ENCODE measurements at regions not wholly inside any gene's neighbourhood (a gene's known extent, or its start where the extent isn't known, plus 50 kb on each side); places are given as distances from the start of the nearest gene placed in this dataset.

DNA sequence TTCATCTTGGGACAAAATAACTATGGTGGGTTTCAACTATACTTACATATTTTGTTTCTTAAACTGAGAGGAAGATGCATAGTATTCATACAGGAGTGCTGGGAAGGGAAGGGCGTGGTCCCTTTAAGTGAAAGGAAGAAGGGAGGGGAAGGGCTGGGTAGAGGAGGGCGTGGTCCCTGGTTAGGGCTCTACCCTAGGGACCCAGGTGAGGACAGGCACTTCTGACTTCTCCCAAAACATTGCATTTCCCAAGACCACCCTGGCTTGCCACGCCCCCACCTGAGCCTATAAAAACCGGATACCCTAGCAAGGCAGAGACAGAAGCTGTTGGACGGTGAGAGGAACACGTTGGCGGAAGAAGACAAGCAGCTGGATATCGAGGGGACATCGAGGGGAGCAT is 157.6 kb upstream of the PLXNA4 start:
- DNase-seq (ENCODE audit: low read depth in 2 of 2), result no peak

DNA sequence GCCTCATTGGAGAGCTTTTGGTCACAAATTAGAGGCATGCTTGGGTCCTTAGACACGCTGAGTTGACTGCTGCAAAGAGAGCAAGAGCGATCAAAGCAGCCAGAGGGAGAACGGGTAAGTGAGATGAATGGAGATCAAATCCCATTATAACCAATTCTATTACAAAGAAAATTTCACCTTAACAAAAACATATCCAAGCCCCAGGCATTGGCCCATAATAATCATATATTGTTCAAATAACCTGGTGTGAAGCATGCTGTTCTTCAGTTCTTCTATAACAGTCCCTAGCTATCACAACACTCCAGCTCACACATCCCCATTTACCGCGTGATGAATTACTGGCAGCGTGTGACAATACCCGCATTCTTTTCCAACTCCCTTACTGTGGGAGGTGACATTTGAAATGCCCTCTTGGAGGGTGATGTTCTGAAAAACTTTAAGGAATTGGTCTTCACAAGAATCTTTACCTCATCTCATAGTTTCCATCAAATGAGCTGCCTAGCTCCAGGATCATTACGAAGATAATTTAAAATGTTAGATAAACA is 156.1 kb upstream of the PLXNA4 start:
- no peak for DNase-seq (ENCODE audit: low read depth in 2 of 2)

DNA sequence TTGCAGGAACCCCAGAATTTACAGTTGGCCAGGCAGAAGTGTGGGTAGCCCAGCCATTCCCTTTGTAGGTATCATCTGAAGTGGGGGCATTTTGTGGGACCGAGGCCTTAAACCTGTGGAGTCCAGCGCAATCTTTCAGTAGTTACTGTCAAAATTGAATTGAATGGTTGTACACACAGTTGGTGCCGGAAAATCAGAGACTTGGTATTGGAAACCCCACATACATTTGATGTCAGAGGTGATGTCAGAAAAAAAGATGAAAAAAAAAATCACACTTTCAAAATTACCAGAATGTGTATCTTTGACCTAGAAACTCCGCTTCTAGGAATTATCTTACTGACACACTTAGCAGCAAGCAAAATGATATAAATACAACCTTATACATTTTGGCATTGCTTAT is 153.8 kb upstream of the PLXNA4 start:
- no peak for DNase-seq (ENCODE audit: low read depth in 2 of 2)

DNA sequence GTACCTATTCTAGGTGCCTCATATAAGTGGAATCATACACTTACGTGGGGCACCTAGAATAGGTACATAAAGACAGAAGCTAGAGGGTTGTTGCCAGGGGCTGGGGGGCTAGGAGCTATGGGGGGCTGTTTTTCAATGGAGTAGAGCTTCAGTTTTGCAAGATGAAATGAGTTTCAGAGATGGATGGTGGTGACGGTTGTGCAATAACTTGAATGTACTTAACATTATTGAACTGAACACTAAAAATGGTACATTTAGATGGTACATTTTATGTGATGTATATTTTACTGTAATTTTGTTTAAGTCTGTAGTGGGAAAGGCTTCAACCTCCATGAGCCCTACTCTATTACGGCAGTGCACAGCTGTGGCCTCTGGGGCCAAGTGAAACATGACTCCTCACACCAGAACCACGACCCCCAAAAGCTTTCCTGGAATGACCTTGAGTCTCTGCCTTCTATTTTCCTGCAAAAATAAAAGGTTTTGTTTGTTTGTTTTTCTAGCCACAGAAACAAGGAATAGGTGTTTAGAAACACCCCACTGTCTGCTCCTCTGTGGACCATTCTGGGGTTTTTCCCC is 147.3 kb upstream of the PLXNA4 start:
- DNase-seq (ENCODE audit: low read depth in 2 of 2), result no peak

DNA sequence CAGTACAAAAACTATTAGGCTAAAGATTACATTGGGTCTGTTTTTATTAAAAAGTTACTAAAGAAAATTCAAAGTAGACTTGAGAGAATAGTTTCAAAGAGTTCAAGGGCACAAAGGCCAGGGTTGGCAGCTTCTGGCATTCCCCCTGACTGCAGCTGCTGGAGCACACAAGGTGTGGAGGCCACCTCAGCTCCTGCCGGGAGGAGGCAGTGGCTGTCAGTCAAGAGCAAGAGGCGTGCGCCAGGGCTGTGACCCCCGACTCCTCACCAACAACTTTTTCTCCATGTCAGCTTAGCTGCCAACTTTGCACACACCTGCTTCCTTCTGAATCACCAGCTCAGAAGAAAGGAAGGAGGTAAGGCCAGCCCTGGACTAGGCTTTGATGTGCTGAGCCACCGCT is 144.6 kb upstream of the PLXNA4 start:
- DNase-seq (ENCODE audit: low read depth in 2 of 2), result no peak

DNA sequence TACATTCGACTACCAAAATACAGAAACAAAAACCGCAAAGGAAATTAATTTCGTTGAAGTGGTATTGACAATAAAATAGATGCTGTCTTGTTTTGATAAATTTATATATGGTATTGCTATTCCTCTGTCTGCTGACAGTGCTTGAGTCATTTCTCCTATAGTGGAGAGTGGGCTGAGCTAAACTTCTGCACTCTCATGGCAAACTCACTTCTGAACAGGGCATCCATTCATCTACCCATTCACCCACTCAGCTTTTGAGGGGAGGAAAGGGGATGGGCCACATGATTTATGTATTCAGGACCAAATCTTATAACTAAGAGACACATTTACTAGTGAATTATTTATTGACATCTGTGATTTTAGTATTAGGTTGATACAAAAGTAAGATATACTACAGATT is 137.6 kb upstream of the PLXNA4 start:
- no peak for DNase-seq (ENCODE audit: low read depth in 2 of 2)

DNA sequence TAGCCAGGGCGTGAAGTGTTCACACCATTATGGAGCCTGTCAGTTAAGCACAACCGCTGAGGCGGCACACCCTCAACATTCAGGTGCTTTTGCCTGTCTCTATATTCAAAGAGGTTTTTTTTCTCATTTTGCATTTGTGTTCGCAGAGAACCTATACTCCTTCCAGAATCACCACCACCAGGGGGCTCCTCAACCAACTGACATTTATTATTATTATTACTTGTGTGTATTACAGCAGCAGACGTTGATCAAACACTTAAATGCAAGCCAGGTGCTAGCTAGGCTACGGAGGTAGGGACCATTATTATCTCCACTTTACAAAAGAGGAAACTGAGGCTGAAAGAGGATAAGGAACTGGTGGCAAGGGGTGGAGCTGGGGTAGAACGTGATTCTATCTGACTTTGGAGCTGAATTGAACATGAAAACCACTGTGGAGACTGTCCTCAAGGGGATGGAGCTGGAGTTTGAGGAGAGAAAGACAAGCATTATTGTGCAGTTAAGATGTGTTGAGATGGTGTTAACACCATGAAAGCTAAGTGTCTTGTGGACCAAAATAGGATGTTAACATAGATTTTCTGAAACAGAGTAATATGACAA is 133.8 kb upstream of the PLXNA4 start:
- DNase-seq (ENCODE audit: low read depth in 2 of 2), result no peak

DNA sequence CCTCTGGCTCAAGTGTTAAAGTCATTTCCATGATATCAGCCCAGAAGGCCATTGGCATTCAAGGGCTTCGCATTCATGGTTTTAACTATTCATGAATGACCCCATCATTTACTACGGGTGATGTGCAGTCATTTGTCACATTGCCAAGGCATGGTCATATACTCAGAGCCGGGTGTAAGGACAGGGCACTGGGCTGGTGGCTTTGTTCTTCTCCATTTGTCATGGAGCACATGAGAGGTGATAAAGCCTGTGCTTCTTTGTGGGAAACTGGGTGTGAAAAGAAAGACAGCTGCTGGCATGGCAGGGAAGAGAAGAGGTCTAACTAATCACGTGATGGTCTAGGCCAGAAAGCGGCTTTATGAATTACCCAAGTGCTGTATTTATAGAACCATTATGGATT is 132.2 kb upstream of the PLXNA4 start:
- DNase-seq (ENCODE audit: low read depth in 2 of 2), result no peak

DNA sequence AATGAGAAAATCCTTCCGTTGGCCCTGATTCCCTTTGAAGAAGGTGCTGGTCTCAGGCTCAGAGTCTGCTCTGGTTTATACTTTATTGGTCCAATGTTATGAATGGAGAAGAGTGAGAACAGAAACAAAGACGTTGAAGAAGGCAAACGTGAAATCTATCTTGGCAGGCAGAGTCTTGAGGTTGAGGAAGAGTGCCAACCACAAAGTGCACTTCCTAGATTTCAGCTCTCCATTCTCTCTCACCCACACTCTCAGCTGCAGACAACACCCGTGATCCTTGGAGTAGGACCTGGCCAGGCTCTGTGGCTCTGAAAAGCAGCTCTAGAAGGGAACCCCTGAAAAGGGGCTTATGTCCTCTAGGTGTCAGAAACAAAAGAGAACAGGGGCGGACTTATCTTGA is 128.9 kb upstream of the PLXNA4 start:
- DNase-seq (ENCODE audit: low read depth in 2 of 2), result no peak

DNA sequence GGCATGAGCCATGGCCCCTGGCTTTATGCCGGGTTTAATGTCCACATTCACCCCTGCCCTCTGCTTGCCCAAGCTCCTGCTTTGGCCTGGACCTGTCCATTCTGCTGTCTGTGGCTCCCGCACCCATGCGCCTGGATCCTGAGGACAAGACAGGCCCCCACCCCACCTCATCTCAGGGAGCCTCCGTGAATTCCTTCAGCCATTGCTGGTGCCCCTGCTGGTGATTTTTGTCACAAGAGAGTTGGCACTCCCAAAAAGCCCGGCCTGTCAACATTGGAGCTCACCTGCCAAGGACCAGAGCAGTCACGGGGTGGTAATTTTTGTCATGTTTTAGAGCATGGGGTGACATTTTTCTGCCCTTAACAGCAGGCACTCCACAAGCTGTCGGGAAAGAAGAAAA is 127.5 kb upstream of the PLXNA4 start:
- DNase-seq (ENCODE audit: low read depth in 2 of 2), result no peak

DNA sequence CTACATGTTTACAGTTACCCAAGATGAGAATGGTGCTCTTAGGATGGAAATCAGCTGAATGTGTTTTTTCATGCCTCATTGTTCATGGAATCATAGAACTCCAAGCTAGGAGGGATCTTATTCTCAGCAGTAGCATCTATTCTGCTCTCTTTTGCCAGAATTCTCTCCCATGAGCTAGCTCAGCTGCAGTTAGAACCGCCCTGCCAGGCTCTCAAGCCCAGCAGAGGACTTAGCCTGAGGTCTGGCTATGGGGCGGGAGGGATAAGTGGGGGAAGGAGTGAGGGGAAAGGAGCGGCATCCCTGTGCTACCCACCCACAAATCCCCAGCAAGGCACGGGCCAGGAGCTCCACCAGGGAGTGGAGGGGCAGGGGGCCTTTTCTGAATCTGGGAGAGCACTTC is 120.7 kb upstream of the PLXNA4 start:
- no peak for DNase-seq (ENCODE audit: low read depth in 2 of 2)

DNA sequence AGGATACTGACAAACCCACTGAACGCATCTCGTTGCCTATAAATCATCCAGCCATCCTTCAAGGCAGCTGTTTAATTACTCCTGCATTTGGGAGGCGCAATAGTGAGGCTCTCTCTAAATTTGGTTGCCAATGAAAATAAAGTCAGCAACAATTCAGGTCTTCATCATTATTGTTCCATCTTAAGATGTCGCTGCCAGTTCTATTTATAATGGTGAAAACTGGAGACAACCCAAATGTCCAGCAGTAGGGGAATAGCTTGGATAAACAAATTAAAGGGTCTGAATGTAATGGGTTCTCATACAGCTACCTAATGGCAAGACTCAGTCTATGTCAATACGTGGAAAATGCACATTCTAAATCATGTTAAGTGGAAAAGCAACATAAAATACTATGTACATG is 120.1 kb upstream of the PLXNA4 start:
- no peak for DNase-seq (ENCODE audit: low read depth in 2 of 2)

DNA sequence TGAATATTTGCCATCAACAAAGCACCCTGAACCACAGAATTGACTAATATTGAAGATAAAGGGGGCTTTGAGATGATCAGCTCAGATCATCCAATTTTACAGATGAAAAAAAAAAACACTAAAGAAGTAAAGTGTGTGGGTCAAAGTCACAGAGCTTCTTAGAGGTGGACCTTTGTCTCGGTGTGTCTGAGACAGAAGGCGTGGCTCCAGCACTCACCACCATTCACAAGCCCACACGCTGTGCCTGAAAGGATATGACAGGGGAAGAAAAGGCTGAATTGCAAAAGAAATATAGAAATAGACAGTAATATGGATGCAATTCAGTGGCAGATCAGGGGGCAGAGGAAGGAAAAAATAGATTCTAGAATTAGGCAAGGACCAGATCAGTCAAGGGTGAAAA is 114.9 kb upstream of the PLXNA4 start:
- DNase-seq (ENCODE audit: low read depth in 2 of 2), result no peak

DNA sequence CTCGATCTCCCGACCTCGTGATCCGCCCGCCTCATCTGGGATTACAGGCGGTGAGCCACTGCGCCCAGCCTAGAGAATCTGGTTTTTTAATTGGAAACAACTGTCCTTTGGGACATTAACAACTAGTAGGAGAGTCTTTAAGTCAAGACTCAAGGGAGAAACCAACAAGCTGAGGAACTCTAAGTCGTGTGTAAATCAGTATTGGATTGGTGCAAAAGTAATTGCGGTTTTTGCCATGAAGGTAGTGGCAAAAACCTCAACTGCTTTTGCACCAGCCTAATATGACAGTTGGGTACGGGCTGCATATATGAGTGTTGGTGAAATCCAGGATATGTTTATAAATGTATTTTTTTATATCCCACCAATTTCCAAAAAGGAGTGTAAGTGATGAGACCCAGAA is 113.9 kb upstream of the PLXNA4 start:
- DNase-seq (ENCODE audit: low read depth in 2 of 2), result no peak

DNA sequence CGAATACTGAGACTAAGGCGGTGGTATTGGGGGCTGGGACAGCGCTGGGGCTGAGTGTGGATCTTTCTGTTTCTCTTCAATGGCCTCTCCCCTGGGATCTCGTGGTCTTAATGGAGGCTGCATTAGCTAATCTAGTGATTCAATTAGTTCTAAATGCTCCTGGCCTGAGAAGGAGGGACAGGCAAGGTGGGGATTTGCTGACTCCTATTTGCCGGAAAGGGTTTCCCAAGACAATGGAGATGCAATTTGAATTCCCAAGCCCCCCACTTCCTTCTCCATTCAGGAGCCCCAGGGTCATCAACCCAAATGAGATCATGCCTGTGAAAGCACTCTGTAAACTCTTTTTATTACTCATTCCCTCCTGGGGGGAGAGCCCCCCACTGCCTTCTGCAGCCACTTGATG is 111.7 kb upstream of the PLXNA4 start:
- DNase-seq (ENCODE audit: low read depth in 2 of 2), result no peak

DNA sequence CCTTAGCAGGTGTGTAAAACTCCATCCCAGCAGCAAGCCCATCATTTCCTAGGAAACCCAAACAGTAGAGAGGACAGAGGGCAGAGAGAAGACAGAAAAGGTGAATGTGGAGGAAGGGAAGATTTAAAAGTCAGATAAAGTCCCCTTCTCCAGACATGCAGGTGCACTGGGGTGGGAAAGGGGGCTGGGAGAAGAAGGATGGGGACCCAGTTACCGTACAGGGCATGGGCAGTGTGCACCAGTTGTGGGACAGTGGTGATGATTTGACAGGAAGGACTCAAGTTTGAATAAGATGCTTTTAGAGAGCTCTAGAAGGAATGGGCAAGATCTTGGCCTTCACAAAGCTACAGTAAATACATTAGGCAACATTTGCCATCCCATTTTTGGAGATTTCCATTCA is 110.7 kb upstream of the PLXNA4 start:
- no peak for DNase-seq (ENCODE audit: low read depth in 2 of 2)

DNA sequence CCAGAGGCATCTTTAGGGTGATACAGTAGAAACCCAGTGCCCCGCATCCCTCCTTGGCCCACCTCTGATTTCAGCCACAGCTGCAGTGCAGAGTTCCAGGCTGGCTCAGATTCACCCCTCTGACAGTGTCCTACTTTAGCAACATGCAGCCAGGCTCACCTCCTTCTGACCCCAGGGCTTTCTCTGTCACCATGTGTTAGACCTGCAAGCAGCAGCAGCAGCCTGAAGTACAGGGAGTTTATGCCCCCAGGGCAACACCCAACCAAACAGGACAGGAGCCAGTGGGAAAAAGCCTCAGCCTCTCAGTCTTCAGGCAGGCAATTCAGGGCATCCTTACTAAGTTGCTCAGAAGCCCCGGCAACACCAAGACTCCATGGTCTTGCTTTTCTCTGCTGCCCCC is 109.0 kb upstream of the PLXNA4 start:
- no peak for DNase-seq (ENCODE audit: low read depth in 2 of 2)

DNA sequence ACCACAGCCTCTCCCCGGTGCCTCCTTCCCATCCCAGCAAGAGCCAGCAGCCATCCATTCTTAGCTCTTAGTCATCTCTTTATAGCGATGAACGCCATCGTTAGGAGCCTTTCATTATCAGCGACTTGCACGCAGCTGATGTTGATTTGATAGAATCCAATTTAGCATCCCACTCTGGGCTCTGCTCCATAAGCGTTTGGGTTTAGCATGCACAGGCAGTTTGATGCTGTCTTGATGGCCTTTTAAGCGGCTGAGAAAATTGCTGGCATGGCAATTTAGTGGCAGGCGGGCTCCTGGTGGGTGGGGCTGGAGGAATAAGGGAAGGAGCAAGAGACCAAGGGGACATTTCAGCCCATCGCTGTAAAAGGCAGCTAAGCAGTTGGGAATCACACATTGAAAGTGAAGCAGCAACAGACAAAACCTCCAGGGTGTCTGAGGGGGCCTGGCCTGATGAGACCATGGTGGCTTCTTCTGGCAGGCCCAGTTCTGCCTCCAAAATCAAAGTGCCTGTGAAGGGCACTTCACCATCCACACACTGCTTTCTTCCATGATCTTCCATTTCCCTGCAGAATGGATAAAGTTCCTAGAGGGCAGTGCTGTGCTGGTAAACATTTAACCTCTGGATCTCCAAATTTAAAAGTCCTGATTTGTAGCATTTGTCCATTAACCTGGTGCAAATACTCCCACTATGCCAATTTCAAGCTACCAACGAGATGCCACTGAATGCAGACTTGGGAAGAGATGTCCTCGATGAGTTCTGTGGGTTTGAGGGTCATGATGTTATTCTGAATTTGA is 107.8 kb upstream of the PLXNA4 start:
- DNase-seq (ENCODE audit: low read depth in 2 of 2), result no peak

DNA sequence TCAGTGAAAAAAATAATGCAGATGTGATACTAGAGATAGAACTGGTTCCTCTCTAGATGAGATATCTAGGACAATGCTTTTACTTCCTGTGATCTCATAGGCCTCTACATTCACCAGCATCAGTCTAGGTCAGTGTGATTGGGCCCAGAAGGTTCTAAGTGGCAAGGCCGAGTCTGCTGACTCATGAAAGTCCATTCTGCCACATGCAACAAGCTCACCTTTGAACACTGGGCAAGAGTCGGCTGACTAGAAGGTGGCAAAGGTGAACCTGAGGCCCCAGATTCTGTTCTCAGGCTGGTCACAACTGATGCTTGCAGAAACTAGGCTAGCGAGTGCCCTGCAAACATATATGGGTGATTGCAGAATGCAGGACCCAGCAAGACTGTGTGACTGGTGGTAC is 105.7 kb upstream of the PLXNA4 start:
- DNase-seq (ENCODE audit: low read depth in 2 of 2), result no peak

DNA sequence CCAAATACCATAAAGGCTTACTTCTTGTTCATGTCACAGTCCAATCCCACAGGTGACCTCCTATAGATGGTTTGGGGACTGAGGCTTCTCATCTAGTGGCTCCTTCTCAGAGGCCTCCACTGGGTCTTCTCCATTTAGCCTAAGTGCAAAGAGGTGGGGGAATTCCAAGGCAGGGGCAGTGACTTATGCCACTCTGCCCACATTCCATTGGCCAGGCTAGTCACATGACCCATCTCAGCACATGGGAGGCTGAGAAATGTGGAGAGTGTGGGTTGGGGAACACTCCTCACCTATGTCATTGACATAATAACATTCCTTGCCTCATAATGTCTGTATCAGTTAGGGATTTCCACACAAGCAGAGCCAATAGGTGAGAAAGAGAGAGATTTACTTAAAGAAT is 104.3 kb upstream of the PLXNA4 start:
- no peak for DNase-seq (ENCODE audit: low read depth in 2 of 2)

DNA sequence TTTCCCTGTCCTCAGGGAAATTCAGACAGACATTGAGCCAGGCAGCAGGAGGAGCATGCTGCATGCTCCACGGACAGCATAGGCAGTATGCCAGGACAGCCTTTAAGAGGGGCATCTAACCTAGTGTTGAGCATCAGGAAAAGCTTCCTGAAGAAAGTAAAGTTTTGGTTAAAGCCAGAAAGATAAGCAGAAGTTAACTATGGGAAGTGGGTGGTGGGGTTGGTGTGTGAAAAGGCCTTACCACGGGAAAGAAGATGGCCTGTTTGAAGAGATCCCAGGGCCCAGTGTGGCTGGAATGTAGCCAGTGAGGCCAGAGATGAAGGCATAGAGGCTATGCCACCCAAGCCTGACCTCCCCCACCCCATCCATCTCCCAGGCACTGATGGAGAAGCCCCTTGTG is 102.4 kb upstream of the PLXNA4 start:
- no peak for DNase-seq (ENCODE audit: low read depth in 2 of 2)

DNA sequence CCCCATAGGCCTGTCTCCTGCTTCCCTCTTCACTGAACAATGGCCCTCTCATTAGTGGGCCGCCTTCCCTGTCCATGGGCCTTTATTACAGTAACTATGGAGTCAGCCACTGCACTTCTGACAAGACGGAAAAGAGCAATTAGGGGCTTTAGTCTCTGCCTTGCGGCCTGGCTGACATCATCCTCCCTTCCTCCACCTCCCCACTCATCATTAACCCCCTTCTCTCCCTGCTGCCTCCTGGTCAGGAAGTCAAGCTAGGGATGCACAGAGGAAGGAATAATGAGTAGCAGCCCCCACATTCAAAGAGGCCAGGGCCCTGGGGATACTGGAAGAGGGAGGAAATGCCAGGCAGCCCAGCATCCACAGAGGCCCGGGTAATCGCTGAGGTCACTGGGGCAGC is 101.6 kb upstream of the PLXNA4 start:
- no peak for DNase-seq (ENCODE audit: low read depth in 2 of 2)
